Activated T-cell treated with anti-CD3 and anti-CD28 coated beads, Interleukin-2, amount 50 U/mL, for 72 hours (primary cell): ENCODE measurements at regions not wholly inside any gene's neighbourhood (a gene's known extent, or its start where the extent isn't known, plus 50 kb on each side); places are given as distances from the start of the nearest gene placed in this dataset.

ENCODE experiments used
- ATAC-seq, 2 donors: fragments of 150-1000 bp; cut with Tn5 transposase; replicated peaks in 1 of 2; 2 replicates each; pipeline ENCODE4 v1.10.0; 2021; ENCODE audit warnings: moderate library complexity in 2 of 2, mild to moderate bottlenecking in 1 of 2
- DNase-seq, 2 donors: peaks; one replicate each; pipeline ENCODE4 v3.0.0; 2021 to 2022; ENCODE audit warnings: mixed read lengths in 1 of 2
- H3K27ac Mint-ChIP-seq: one replicate; pipeline ENCODE4 v1.8.0; 2022; ENCODE audit warnings: mild to moderate bottlenecking, moderate library complexity, mixed read lengths
- H3K27me3 Mint-ChIP-seq: one replicate; pipeline ENCODE4 v1.8.0; 2022; ENCODE audit warnings: low read depth, mixed read lengths
- H3K36me3 Mint-ChIP-seq, 2 donors: one replicate each; pipeline ENCODE4 v1.8.0; 2022; ENCODE audit warnings: mixed read lengths in 2 of 2, mild to moderate bottlenecking in 1 of 2; ENCODE audit not compliant: insufficient read depth in 2 of 2
- H3K4me1 Mint-ChIP-seq: one replicate; pipeline ENCODE4 v1.8.0; 2022; ENCODE audit warnings: low read depth, mixed read lengths
- H3K4me3 Mint-ChIP-seq, 2 donors: one replicate each; pipeline ENCODE4 v1.8.0; 2022; ENCODE audit warnings: mild to moderate bottlenecking in 2 of 2, mixed read lengths in 2 of 2, moderate library complexity in 2 of 2
- H3K9me3 Mint-ChIP-seq, 2 donors: one replicate each; pipeline ENCODE4 v1.8.0; 2022; ENCODE audit warnings: mixed read lengths in 2 of 2

- H3K9me3 Mint-ChIP-seq = peaks cover 2 to 4% of the 10 kb centered on the region in 2 donors
- H3K27me3 Mint-ChIP-seq = no peaks in the 10 kb centered on the region
- no peak for DNase-seq
- no peak for ATAC-seq
- no peaks in the 10 kb centered on the region for H3K36me3 Mint-ChIP-seq
- H3K4me1 Mint-ChIP-seq = no peaks in the 10 kb centered on the region
- no peak overlapping the region for H3K4me3 Mint-ChIP-seq
- H3K27ac Mint-ChIP-seq = no peak overlapping the region
Measured at GRCh38 chr10:58998924-58999713, 177.3 kb upstream of the PHYHIPL start.

- Mint-ChIP-seq H3K4me3 (no peak overlapping the region), H3K27me3 (no peaks in the 10 kb centered on the region), H3K9me3 (peaks cover 2 to 4% of the 10 kb centered on the region in 2 donors), H3K4me1 (no peaks in the 10 kb centered on the region), H3K27ac (no peak overlapping the region), H3K36me3 (no peaks in the 10 kb centered on the region)
- ATAC-seq = no peak
- no peak for DNase-seq
Measured at GRCh38 chr10:59000162-59000825, 176.1 kb upstream of the PHYHIPL start.

GRCh38 chr10:59002011-59002410, 174.4 kb upstream of the PHYHIPL start:
- no peaks in the 10 kb centered on the region for H3K27me3 Mint-ChIP-seq
- no peaks in the 10 kb centered on the region for H3K36me3 Mint-ChIP-seq
- peaks cover 2 to 4% of the 10 kb centered on the region in 2 donors for H3K9me3 Mint-ChIP-seq
- H3K4me3 Mint-ChIP-seq = no peak overlapping the region
- H3K27ac Mint-ChIP-seq = no peak overlapping the region
- H3K4me1 Mint-ChIP-seq = no peaks in the 10 kb centered on the region
- DNase-seq (no peak), ATAC-seq (no peak)

GRCh38 chr10:59003203-59003602, 173.2 kb upstream of the PHYHIPL start:
- H3K4me1 Mint-ChIP-seq = no peaks in the 10 kb centered on the region

GRCh38 chr10:59004392-59004791, 172.1 kb upstream of the PHYHIPL start:
- no peaks in the 10 kb centered on the region for H3K27me3 Mint-ChIP-seq
- DNase-seq = no peak
- peaks cover 2 to 4% of the 10 kb centered on the region in 2 donors for H3K9me3 Mint-ChIP-seq
- no peak overlapping the region for H3K27ac Mint-ChIP-seq
- no peak overlapping the region for H3K4me3 Mint-ChIP-seq
- H3K36me3 Mint-ChIP-seq = no peaks in the 10 kb centered on the region
- H3K4me1 Mint-ChIP-seq = no peaks in the 10 kb centered on the region
- no peak for ATAC-seq

More at GRCh38 chr10:59003203-59003602, 173.2 kb upstream of the PHYHIPL start:
- Mint-ChIP-seq H3K36me3 (no peaks in the 10 kb centered on the region), H3K27me3 (no peaks in the 10 kb centered on the region), H3K4me3 (no peak overlapping the region), H3K27ac (no peak overlapping the region), H3K9me3 (peaks cover 2 to 4% of the 10 kb centered on the region in 2 donors)
- DNase-seq (no peak), ATAC-seq (no peak)

- Mint-ChIP-seq H3K27me3 (no peaks in the 10 kb centered on the region), H3K4me1 (no peaks in the 10 kb centered on the region), H3K36me3 (peaks cover 0 to 2% of the 10 kb centered on the region in 2 donors), H3K9me3 (peaks cover 2% of the 10 kb centered on the region in 2 donors), H3K4me3 (no peak overlapping the region), H3K27ac (no peak overlapping the region)
- no peak for DNase-seq
- no peak for ATAC-seq
Measured at GRCh38 chr10:59006511-59007306, 169.7 kb upstream of the PHYHIPL start.

- no peak overlapping the region for H3K27ac Mint-ChIP-seq
- no peak for DNase-seq
- H3K9me3 Mint-ChIP-seq = peaks cover 2% of the 10 kb centered on the region in 2 donors
- no peak overlapping the region for H3K4me3 Mint-ChIP-seq
- H3K27me3 Mint-ChIP-seq = no peaks in the 10 kb centered on the region
- no peak for ATAC-seq
- H3K4me1 Mint-ChIP-seq = no peaks in the 10 kb centered on the region
- peaks cover 0 to 2% of the 10 kb centered on the region in 2 donors for H3K36me3 Mint-ChIP-seq
Measured at GRCh38 chr10:59007307-59008025, 169.0 kb upstream of the PHYHIPL start.

- DNase-seq = no peak
Measured at GRCh38 chr10:59008452-59008851, 168.0 kb upstream of the PHYHIPL start.

GRCh38 chr10:59011972-59012632, 164.3 kb upstream of the PHYHIPL start:
- ATAC-seq (no peak), DNase-seq (no peak)
- Mint-ChIP-seq H3K36me3 (peaks cover 0 to 2% of the 10 kb centered on the region in 2 donors), H3K9me3 (no peaks in the 10 kb centered on the region), H3K27me3 (no peaks in the 10 kb centered on the region), H3K4me1 (no peaks in the 10 kb centered on the region), H3K27ac (no peak overlapping the region), H3K4me3 (no peak overlapping the region)

More at GRCh38 chr10:59008452-59008851, 168.0 kb upstream of the PHYHIPL start:
- no peaks in the 10 kb centered on the region for H3K9me3 Mint-ChIP-seq
- H3K27me3 Mint-ChIP-seq = no peaks in the 10 kb centered on the region
- no peaks in the 10 kb centered on the region for H3K4me1 Mint-ChIP-seq
- no peak overlapping the region for H3K27ac Mint-ChIP-seq
- H3K36me3 Mint-ChIP-seq = peaks cover 0 to 2% of the 10 kb centered on the region in 2 donors
- H3K4me3 Mint-ChIP-seq = no peak overlapping the region
- no peak for ATAC-seq

- peaks cover 0 to 2% of the 10 kb centered on the region in 2 donors for H3K36me3 Mint-ChIP-seq
- no peak overlapping the region for H3K4me3 Mint-ChIP-seq
- no peaks in the 10 kb centered on the region for H3K27me3 Mint-ChIP-seq
- H3K27ac Mint-ChIP-seq = no peak overlapping the region
- no peaks in the 10 kb centered on the region for H3K4me1 Mint-ChIP-seq
- no peak for ATAC-seq
- no peaks in the 10 kb centered on the region for H3K9me3 Mint-ChIP-seq
- no peak for DNase-seq
Measured at GRCh38 chr10:59012839-59013238, 163.6 kb upstream of the PHYHIPL start.

- no peaks in the 10 kb centered on the region for H3K4me1 Mint-ChIP-seq
- ATAC-seq = no peak
- H3K27ac Mint-ChIP-seq = no peak overlapping the region
- H3K9me3 Mint-ChIP-seq = no peaks in the 10 kb centered on the region
- no peaks in the 10 kb centered on the region for H3K27me3 Mint-ChIP-seq
- H3K36me3 Mint-ChIP-seq = no peaks in the 10 kb centered on the region
- DNase-seq = no peak
- H3K4me3 Mint-ChIP-seq = no peak overlapping the region
Measured at GRCh38 chr10:59016043-59016442, 160.4 kb upstream of the PHYHIPL start.

- no peak for DNase-seq
- Mint-ChIP-seq H3K4me1 (no peaks in the 10 kb centered on the region), H3K36me3 (no peaks in the 10 kb centered on the region), H3K27me3 (no peaks in the 10 kb centered on the region), H3K9me3 (no peaks in the 10 kb centered on the region), H3K4me3 (no peak overlapping the region), H3K27ac (no peak overlapping the region)
- no peak for ATAC-seq
Measured at GRCh38 chr10:59018977-59019376, 157.5 kb upstream of the PHYHIPL start.
